HG03045 (cell line): ENCODE measurements at regions not wholly inside any gene's neighbourhood (a gene's known extent, or its start where the extent isn't known, plus 50 kb on each side); places are given as distances from the start of the nearest gene placed in this dataset.
A peak's percentile ranks its signal among the peaks of the same experiment; 100 is the strongest.
"Not testable (repeated sequence)": the region's sequence is repeated elsewhere in the genome, so short reads cannot be mapped to it uniquely, and the experiment has no call there.

Source experiments
- ATAC-seq: cut with Tn5 transposase; IDR thresholded peaks from one replicate; pipeline ENCODE4 v1.9.1; 2021; ENCODE audit warnings: mild to moderate bottlenecking, moderate library complexity; ENCODE audit not compliant: unreplicated experiment

- ATAC-seq, result no peak
These were observed 109.2 kb downstream of the BASP1 start for GRCh38 chr5:17326600-17327037.

- no peak for ATAC-seq
These were observed 109.7 kb downstream of the BASP1 start for GRCh38 chr5:17327048-17327625.

- no peak for ATAC-seq
These were observed 112.1 kb downstream of the BASP1 start for GRCh38 chr5:17329571-17329970.

- ATAC-seq, result no peak
These were observed 113.0 kb downstream of the BASP1 start for GRCh38 chr5:17330386-17330785.

- ATAC-seq, result no peak
These were observed 114.2 kb downstream of the BASP1 start for GRCh38 chr5:17331651-17332050.

- ATAC-seq, result no peak
These were observed 116.3 kb downstream of the BASP1 start for GRCh38 chr5:17333755-17334154.

GRCh38 chr5:17336054-17336453 lies 118.6 kb downstream of the BASP1 start:
- no peak for ATAC-seq

GRCh38 chr5:17336723-17337122 lies 119.3 kb downstream of the BASP1 start:
- not testable (repeated sequence) for ATAC-seq

GRCh38 chr5:17339841-17340240 lies 122.4 kb downstream of the BASP1 start:
- no peak for ATAC-seq

GRCh38 chr5:17340379-17340778 lies 122.9 kb downstream of the BASP1 start:
- no peak for ATAC-seq

- ATAC-seq, result no peak
These were observed 123.4 kb downstream of the BASP1 start for GRCh38 chr5:17340819-17341218.

- ATAC-seq, result peak; percentile 91
These were observed 126.2 kb downstream of the BASP1 start for GRCh38 chr5:17343675-17344074.

- ATAC-seq, result no peak
These were observed 129.4 kb downstream of the BASP1 start for GRCh38 chr5:17346811-17347210.

GRCh38 chr5:17352223-17352622 lies 134.8 kb downstream of the BASP1 start:
- ATAC-seq, result no peak

- ATAC-seq, result no peak
These were observed 136.8 kb downstream of the BASP1 start for GRCh38 chr5:17354265-17354664.

GRCh38 chr5:17355586-17356346 lies 138.3 kb downstream of the BASP1 start:
- no peak for ATAC-seq

GRCh38 chr5:17356551-17356950 lies 139.1 kb downstream of the BASP1 start:
- no peak for ATAC-seq

GRCh38 chr5:17357504-17357903 lies 140.1 kb downstream of the BASP1 start:
- no peak for ATAC-seq

GRCh38 chr5:17358031-17358430 lies 140.0 kb upstream of the TAF11L2 start:
- ATAC-seq, result no peak

- no peak for ATAC-seq
These were observed 138.5 kb upstream of the TAF11L2 start for GRCh38 chr5:17359451-17360011.

- no peak for ATAC-seq
These were observed 137.2 kb upstream of the TAF11L2 start for GRCh38 chr5:17360879-17361278.

- ATAC-seq, result no peak
These were observed 136.7 kb upstream of the TAF11L2 start for GRCh38 chr5:17361331-17361730.
